ENCODE measurements at regions not wholly inside any gene's neighbourhood (a gene's known extent, or its start where the extent isn't known, plus 50 kb on each side); places are given as distances from the start of the nearest gene placed in this dataset.
"Not testable (repeated sequence)": the region's sequence is repeated elsewhere in the genome, so short reads cannot be mapped to it uniquely, and the experiment has no call there.

GRCh38 chr2:78120275-78120674 lies 598.1 kb upstream of the LRRTM4 start:
- no peaks in the 10 kb centered on the region for H3K36me3 ChIP-seq (ENCODE audit: control insufficient read depth, insufficient read depth, low read length)
- WGBS (ENCODE audit: insufficient coverage, insufficient read length) = no CpG with 5 or more reads among the region's 2 CpGs
- no peak overlapping the region for H3K4me3 ChIP-seq (ENCODE audit: low read length)
- no peak for DNase-seq (ENCODE audit: low read depth, low spot score)
- H3K27me3 ChIP-seq (ENCODE audit: control insufficient read depth, insufficient read depth, low read length) = no peaks in the 10 kb centered on the region
- no peaks in the 10 kb centered on the region for H3K4me1 ChIP-seq (ENCODE audit: control insufficient read depth, insufficient read depth, low read length)
- H3K27ac ChIP-seq (ENCODE audit: low read length) = no peak overlapping the region
- H3K9me3 ChIP-seq (ENCODE audit: control insufficient read depth, insufficient read depth, low read length) = no peaks in the 10 kb centered on the region

DNA sequence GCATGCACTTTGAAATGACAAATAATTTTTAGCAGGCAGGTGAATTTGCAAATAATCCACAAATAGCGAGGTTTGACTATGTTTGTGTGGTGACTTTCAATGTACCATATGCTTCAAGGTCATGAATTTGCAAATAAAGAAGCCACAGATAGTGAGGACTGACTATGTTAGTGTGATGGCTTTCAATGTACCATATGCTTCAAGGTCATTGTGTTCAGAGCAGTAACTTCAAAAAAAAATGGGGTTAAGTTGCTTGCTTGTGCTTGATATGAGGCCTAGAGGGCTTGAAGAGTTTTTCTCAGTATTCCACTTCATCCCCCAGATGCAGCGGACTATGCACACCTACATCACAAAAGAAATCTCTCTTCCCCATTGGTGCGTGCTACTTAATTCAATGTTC lies 602.9 kb upstream of the LRRTM4 start:
- no peaks in the 10 kb centered on the region for H3K36me3 ChIP-seq (ENCODE audit: control insufficient read depth, insufficient read depth, low read length)
- no peak for DNase-seq (ENCODE audit: low read depth, low spot score)
- no peaks in the 10 kb centered on the region for H3K4me1 ChIP-seq (ENCODE audit: control insufficient read depth, insufficient read depth, low read length)
- no peak overlapping the region for H3K4me3 ChIP-seq (ENCODE audit: low read length)
- H3K9me3 ChIP-seq (ENCODE audit: control insufficient read depth, insufficient read depth, low read length) = no peaks in the 10 kb centered on the region
- no peak overlapping the region for H3K27ac ChIP-seq (ENCODE audit: low read length)
- no peaks in the 10 kb centered on the region for H3K27me3 ChIP-seq (ENCODE audit: control insufficient read depth, insufficient read depth, low read length)
- no CpG with 5 or more reads among the region's 3 CpGs for WGBS (ENCODE audit: insufficient coverage, insufficient read length)

- WGBS (ENCODE audit: insufficient coverage, insufficient read length) = no CpG with 5 or more reads among the region's 4 CpGs
- Histone ChIP-seq H3K36me3 (ENCODE audit: control insufficient read depth, insufficient read depth, low read length) (no peaks in the 10 kb centered on the region), H3K27ac (ENCODE audit: low read length) (no peak overlapping the region), H3K4me1 (ENCODE audit: control insufficient read depth, insufficient read depth, low read length) (no peaks in the 10 kb centered on the region), H3K9me3 (ENCODE audit: control insufficient read depth, insufficient read depth, low read length) (no peaks in the 10 kb centered on the region), H3K27me3 (ENCODE audit: control insufficient read depth, insufficient read depth, low read length) (no peaks in the 10 kb centered on the region), H3K4me3 (ENCODE audit: low read length) (no peak overlapping the region)
- no peak for DNase-seq (ENCODE audit: low read depth, low spot score)
These were observed 605.2 kb upstream of the LRRTM4 start for GRCh38 chr2:78127424-78127823.

DNA sequence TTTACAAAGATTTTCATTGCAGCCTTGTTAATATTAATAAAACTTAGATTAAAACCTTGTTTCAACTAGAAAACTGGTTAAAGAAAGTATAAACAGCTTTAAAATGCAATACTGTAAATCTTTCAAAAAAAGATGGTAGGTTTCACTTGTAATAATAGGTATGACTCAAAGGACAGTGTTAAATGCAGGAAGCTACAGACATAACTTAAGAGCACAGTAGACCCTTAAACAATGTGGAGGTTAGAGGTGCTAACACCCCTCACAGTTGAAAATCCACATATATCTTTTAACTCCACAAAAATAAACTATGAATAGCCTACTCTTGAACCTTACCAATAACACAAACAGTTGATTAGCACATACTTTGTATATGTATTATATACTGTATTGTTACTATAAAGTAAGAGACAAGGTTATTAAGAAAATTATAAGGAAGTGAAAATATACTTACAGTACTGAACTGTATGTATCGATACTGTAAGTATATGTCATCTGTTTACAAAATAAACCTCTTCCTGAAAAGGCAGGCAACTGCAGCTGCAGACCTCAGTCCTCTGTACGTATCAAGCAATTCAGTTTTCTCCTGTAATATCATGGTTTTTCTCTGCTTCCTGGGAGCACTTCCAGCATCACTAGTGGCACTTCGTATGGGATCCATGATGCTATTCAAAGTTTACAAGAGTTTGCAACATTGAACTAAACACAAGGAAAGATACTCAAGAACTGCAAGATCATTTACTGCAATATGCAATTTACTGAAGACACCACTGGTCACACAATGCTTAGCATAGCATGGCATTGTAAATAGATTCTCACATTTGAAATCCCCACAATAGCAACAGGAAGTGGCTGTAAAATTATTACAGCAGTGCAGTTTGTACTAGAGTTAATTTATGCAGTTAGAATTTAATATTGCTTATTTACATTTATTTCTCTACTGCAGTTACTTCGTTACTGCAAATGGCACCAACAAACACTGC lies 610.5 kb upstream of the LRRTM4 start:
- no CpG with 5 or more reads among the region's 4 CpGs for WGBS (ENCODE audit: insufficient coverage, insufficient read length)
- H3K4me1 ChIP-seq (ENCODE audit: control insufficient read depth, insufficient read depth, low read length) = no peaks in the 10 kb centered on the region
- no peaks in the 10 kb centered on the region for H3K36me3 ChIP-seq (ENCODE audit: control insufficient read depth, insufficient read depth, low read length)
- H3K27ac ChIP-seq (ENCODE audit: low read length) = no peak overlapping the region
- no peak overlapping the region for H3K4me3 ChIP-seq (ENCODE audit: low read length)
- no peaks in the 10 kb centered on the region for H3K9me3 ChIP-seq (ENCODE audit: control insufficient read depth, insufficient read depth, low read length)
- DNase-seq (ENCODE audit: low read depth, low spot score) = no peak
- H3K27me3 ChIP-seq (ENCODE audit: control insufficient read depth, insufficient read depth, low read length) = no peaks in the 10 kb centered on the region

- WGBS (ENCODE audit: insufficient coverage, insufficient read length) = no CpG with 5 or more reads among the region's 9 CpGs
- H3K27me3 ChIP-seq (ENCODE audit: control insufficient read depth, insufficient read depth, low read length) = no peaks in the 10 kb centered on the region
- no peak for DNase-seq (ENCODE audit: low read depth, low spot score)
- H3K4me3 ChIP-seq (ENCODE audit: low read length) = no peak overlapping the region
- H3K36me3 ChIP-seq (ENCODE audit: control insufficient read depth, insufficient read depth, low read length) = no peaks in the 10 kb centered on the region
- H3K9me3 ChIP-seq (ENCODE audit: control insufficient read depth, insufficient read depth, low read length) = no peaks in the 10 kb centered on the region; the same call in 1 of the 2 replicates
- H3K27ac ChIP-seq (ENCODE audit: low read length) = no peak overlapping the region
- no peaks in the 10 kb centered on the region for H3K4me1 ChIP-seq (ENCODE audit: control insufficient read depth, insufficient read depth, low read length)
These were observed 623.3 kb upstream of the LRRTM4 start for GRCh38 chr2:78145395-78145996.

DNA sequence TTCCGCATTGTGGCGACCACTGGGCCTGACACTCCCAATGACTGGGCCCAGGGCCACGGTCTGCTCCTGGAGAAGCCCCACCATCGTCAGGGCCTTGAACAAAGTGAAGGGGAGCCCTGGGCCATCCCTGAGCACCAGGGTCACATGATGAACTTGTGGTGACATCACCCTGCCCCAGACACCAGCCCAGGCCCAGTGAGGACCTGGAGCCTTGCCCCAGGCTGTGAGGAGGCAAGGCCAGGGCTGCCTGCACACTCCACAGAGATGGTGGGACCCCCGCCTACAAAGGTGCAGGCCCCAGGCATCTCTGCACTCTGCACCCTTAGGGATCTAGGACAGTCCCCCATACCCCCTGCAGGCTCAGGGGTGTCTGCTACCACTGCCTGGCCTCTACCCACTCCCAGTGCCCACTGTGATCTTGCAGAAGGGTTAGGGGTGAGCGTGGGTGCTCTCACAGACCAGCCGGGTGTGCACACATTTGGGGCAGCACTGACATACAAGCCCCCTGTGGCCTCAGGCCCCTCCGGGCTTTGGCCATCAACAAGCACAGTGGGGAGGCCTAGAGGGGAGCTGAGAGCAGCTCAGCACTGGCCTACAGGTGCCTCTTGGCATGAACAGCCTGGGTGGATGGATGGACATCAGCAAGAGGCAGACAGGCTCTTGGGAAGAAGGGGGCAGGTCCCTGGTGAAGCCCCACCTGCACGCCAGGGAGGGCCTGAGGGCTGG lies 624.0 kb upstream of the LRRTM4 start:
- Histone ChIP-seq H3K9me3 (ENCODE audit: control insufficient read depth, insufficient read depth, low read length) (no peaks in the 10 kb centered on the region; the same call in 1 of the 2 replicates), H3K27ac (ENCODE audit: low read length) (no peak overlapping the region), H3K4me1 (ENCODE audit: control insufficient read depth, insufficient read depth, low read length) (no peaks in the 10 kb centered on the region), H3K36me3 (ENCODE audit: control insufficient read depth, insufficient read depth, low read length) (no peaks in the 10 kb centered on the region), H3K4me3 (ENCODE audit: low read length) (no peak overlapping the region), H3K27me3 (ENCODE audit: control insufficient read depth, insufficient read depth, low read length) (no peaks in the 10 kb centered on the region)
- DNase-seq (ENCODE audit: low read depth, low spot score) = no peak
- WGBS (ENCODE audit: insufficient coverage, insufficient read length) = no CpG with 5 or more reads among the region's 9 CpGs

DNA sequence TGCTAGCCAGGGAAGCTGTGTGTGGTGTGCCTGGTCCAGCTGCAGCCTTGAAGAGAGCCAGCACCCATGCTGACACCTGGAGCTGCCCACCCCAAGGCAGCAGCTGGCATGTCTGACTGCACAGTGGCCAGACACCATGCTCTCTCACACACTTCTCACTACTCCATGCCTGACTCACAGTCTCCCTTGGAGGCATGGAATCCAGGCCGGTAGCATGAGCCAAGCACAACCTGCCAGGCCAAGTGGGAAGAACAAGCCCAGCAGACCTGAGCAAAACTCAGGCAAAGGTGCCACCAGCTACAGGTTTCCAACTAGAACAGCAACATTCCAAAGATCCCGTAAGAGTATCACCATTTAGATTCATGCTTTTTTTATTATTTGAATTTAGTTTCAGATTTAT lies 625.3 kb upstream of the LRRTM4 start:
- no CpG with 5 or more reads among the region's 2 CpGs for WGBS (ENCODE audit: insufficient coverage, insufficient read length)
- no peak overlapping the region for H3K4me3 ChIP-seq (ENCODE audit: low read length)
- H3K27ac ChIP-seq (ENCODE audit: low read length) = no peak overlapping the region
- no peaks in the 10 kb centered on the region; the same call in 1 of the 2 replicates for H3K9me3 ChIP-seq (ENCODE audit: control insufficient read depth, insufficient read depth, low read length)
- H3K4me1 ChIP-seq (ENCODE audit: control insufficient read depth, insufficient read depth, low read length) = no peaks in the 10 kb centered on the region
- no peaks in the 10 kb centered on the region for H3K27me3 ChIP-seq (ENCODE audit: control insufficient read depth, insufficient read depth, low read length)
- no peaks in the 10 kb centered on the region for H3K36me3 ChIP-seq (ENCODE audit: control insufficient read depth, insufficient read depth, low read length)
- DNase-seq (ENCODE audit: low read depth, low spot score) = no peak

- Histone ChIP-seq H3K4me1 (ENCODE audit: control insufficient read depth, insufficient read depth, low read length) (no peaks in the 10 kb centered on the region), H3K27me3 (ENCODE audit: control insufficient read depth, insufficient read depth, low read length) (no peaks in the 10 kb centered on the region), H3K9me3 (ENCODE audit: control insufficient read depth, insufficient read depth, low read length) (no peaks in the 10 kb centered on the region), H3K4me3 (ENCODE audit: low read length) (no peak overlapping the region), H3K27ac (ENCODE audit: low read length) (no peak overlapping the region), H3K36me3 (ENCODE audit: control insufficient read depth, insufficient read depth, low read length) (no peaks in the 10 kb centered on the region)
- no CpG with 5 or more reads among the region's 2 CpGs for WGBS (ENCODE audit: insufficient coverage, insufficient read length)
- DNase-seq (ENCODE audit: low read depth, low spot score) = no peak
These were observed 632.4 kb upstream of the LRRTM4 start for GRCh38 chr2:78154586-78154985.

- H3K4me1 ChIP-seq (ENCODE audit: control insufficient read depth, insufficient read depth, low read length) = no peaks in the 10 kb centered on the region
- H3K4me3 ChIP-seq (ENCODE audit: low read length) = no peak overlapping the region
- no CpG with 5 or more reads among the region's 2 CpGs for WGBS (ENCODE audit: insufficient coverage, insufficient read length)
- H3K9me3 ChIP-seq (ENCODE audit: control insufficient read depth, insufficient read depth, low read length) = no peaks in the 10 kb centered on the region
- DNase-seq (ENCODE audit: low read depth, low spot score) = no peak
- no peaks in the 10 kb centered on the region for H3K27me3 ChIP-seq (ENCODE audit: control insufficient read depth, insufficient read depth, low read length)
- no peak overlapping the region for H3K27ac ChIP-seq (ENCODE audit: low read length)
- H3K36me3 ChIP-seq (ENCODE audit: control insufficient read depth, insufficient read depth, low read length) = no peaks in the 10 kb centered on the region
These were observed 640.0 kb upstream of the LRRTM4 start for GRCh38 chr2:78162202-78162601.

DNA sequence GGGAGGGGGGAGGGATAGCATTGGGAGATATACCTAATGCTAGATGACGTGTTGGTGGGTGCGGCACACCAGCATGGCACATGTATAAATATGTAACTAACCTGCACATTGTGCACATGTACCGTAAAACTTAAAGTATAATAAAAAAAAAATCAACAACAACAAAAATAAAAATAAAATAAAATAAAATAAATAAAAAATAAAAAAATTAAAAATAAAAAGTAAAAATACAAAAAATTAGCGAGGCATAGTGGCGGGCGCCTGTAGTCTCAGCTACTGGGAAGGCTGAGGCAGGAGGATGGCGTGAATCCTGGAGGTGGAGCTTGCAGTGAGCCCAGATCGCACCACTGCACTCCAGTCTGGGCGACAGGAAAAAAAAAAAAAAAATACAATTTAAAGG lies 650.0 kb upstream of the LRRTM4 start:
- WGBS (ENCODE audit: insufficient coverage, insufficient read length) = no CpG with 5 or more reads among the region's 9 CpGs
- H3K4me3 ChIP-seq (ENCODE audit: low read length); H3K27ac ChIP-seq (ENCODE audit: low read length); H3K4me1 ChIP-seq (ENCODE audit: control insufficient read depth, insufficient read depth, low read length); H3K27me3 ChIP-seq (ENCODE audit: control insufficient read depth, insufficient read depth, low read length); DNase-seq (ENCODE audit: low read depth, low spot score); H3K36me3 ChIP-seq (ENCODE audit: control insufficient read depth, insufficient read depth, low read length); H3K9me3 ChIP-seq (ENCODE audit: control insufficient read depth, insufficient read depth, low read length): not testable (repeated sequence)

Data from iPS DF 6.9 (cell line).